BE2C (cell line): ENCODE measurements at regions not wholly inside any gene's neighbourhood (a gene's known extent, or its start where the extent isn't known, plus 50 kb on each side); places are given as distances from the start of the nearest gene placed in this dataset.

ENCODE experiments used
- DNase-seq: peaks from one replicate; pipeline ENCODE4 v3.0.0-alpha.2; 2020
- H3K27me3 ChIP-seq: fragments of 250-450 bp; sonication (Bioruptor Pico); 2 replicates; pipeline ENCODE4 v1.5.1; 2020; ENCODE audit warnings: mild to moderate bottlenecking
- H3K36me3 ChIP-seq: fragments of 250-450 bp; sonication (Bioruptor Pico); 2 replicates; pipeline ENCODE4 v1.5.1; 2020; ENCODE audit warnings: mild to moderate bottlenecking
- H3K4me1 ChIP-seq: fragments of 250-450 bp; sonication (Bioruptor Pico); 2 replicates; pipeline ENCODE4 v1.5.1; 2020
- H3K4me3 ChIP-seq: 2 replicates; pipeline ENCODE4 v1.5.1; 2011; ENCODE audit warnings: low read depth, low read length
- H3K9me3 ChIP-seq: fragments of 250-450 bp; sonication (Bioruptor Pico); 2 replicates; pipeline ENCODE4 v1.5.1; 2020
- CTCF ChIP-seq: IDR thresholded peaks from 2 replicates; pipeline ENCODE4 v1.5.1; 2012; ENCODE audit warnings: mild to moderate bottlenecking, low read depth, low read length

- Histone ChIP-seq H3K4me3 (no peak overlapping the region), H3K9me3 (no peaks in the 10 kb centered on the region), H3K27me3 (no peaks in the 10 kb centered on the region; the same call in 1 of the 2 replicates), H3K4me1 (no peaks in the 10 kb centered on the region), H3K36me3 (no peaks in the 10 kb centered on the region)
- DNase-seq: no peak
- TF ChIP-seq CTCF: no peak
Observed at GRCh38 chr17:45696442-45696841, 87.7 kb upstream of the CRHR1 start.

- no peak for TF ChIP-seq CTCF
- Histone ChIP-seq H3K27me3 (no peaks in the 10 kb centered on the region; the same call in 1 of the 2 replicates), H3K4me1 (no peaks in the 10 kb centered on the region), H3K36me3 (no peaks in the 10 kb centered on the region), H3K9me3 (no peaks in the 10 kb centered on the region), H3K4me3 (no peak overlapping the region)
- no peak for DNase-seq
Observed at GRCh38 chr17:45697076-45697475, 87.0 kb upstream of the CRHR1 start.

- peaks cover 4% of the 10 kb centered on the region; the same call in 1 of the 2 replicates for H3K27me3 ChIP-seq
- no peaks in the 10 kb centered on the region for H3K9me3 ChIP-seq
- no peak for TF ChIP-seq CTCF
- no peaks in the 10 kb centered on the region for H3K36me3 ChIP-seq
- no peak for DNase-seq
- no peaks in the 10 kb centered on the region for H3K4me1 ChIP-seq
- no peak overlapping the region for H3K4me3 ChIP-seq
Observed at GRCh38 chr17:45700171-45701090, 83.7 kb upstream of the CRHR1 start.

- H3K27me3 ChIP-seq: peaks cover 8% of the 10 kb centered on the region; the same call in 1 of the 2 replicates
- H3K36me3 ChIP-seq: no peaks in the 10 kb centered on the region
- no peak overlapping the region for H3K4me3 ChIP-seq
- H3K9me3 ChIP-seq: no peaks in the 10 kb centered on the region
- no peak for TF ChIP-seq CTCF
- H3K4me1 ChIP-seq: no peaks in the 10 kb centered on the region
- DNase-seq: no peak
Observed at GRCh38 chr17:45702666-45703266, 81.4 kb upstream of the CRHR1 start.

- peaks cover 12% of the 10 kb centered on the region; the same call in 1 of the 2 replicates for H3K27me3 ChIP-seq
- no peaks in the 10 kb centered on the region for H3K9me3 ChIP-seq
- no peaks in the 10 kb centered on the region for H3K36me3 ChIP-seq
- H3K4me3 ChIP-seq: no peak overlapping the region
- TF ChIP-seq CTCF: no peak
- DNase-seq: no peak
- no peaks in the 10 kb centered on the region for H3K4me1 ChIP-seq
Observed at GRCh38 chr17:45703348-45703747, 80.8 kb upstream of the CRHR1 start.

GRCh38 chr17:45703806-45704205 is 80.3 kb upstream of the CRHR1 start:
- peaks cover 15% of the 10 kb centered on the region; the same call in 1 of the 2 replicates for H3K27me3 ChIP-seq
- H3K36me3 ChIP-seq: no peaks in the 10 kb centered on the region
- no peak for DNase-seq
- H3K9me3 ChIP-seq: no peaks in the 10 kb centered on the region
- H3K4me1 ChIP-seq: no peaks in the 10 kb centered on the region
- H3K4me3 ChIP-seq: no peak overlapping the region
- no peak for TF ChIP-seq CTCF
